ENCODE measurements at regions not wholly inside any gene's neighbourhood (a gene's known extent, or its start where the extent isn't known, plus 50 kb on each side); places are given as distances from the start of the nearest gene placed in this dataset.

DNA sequence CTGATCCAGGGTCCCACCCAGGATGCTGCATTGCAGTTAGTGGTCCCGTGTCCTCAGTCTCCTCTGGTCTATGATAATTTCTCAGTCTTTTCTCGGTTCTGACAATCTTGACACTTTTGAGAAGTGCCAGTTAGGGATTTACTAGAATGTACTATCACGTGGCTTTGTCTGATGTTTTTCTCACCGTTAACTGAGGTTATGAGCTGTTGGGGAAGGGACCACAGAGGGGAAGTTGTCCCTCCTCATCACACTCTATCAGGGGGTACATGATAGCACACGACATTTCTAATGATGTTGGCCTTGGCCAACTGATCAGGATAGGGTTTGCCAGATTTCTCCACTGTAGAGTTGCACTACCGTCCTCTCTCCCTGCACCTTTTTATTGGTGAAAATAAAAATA lies 250.9 kb upstream of the SDK2 start (continued):
- TF ChIP-seq, protein P1, sequence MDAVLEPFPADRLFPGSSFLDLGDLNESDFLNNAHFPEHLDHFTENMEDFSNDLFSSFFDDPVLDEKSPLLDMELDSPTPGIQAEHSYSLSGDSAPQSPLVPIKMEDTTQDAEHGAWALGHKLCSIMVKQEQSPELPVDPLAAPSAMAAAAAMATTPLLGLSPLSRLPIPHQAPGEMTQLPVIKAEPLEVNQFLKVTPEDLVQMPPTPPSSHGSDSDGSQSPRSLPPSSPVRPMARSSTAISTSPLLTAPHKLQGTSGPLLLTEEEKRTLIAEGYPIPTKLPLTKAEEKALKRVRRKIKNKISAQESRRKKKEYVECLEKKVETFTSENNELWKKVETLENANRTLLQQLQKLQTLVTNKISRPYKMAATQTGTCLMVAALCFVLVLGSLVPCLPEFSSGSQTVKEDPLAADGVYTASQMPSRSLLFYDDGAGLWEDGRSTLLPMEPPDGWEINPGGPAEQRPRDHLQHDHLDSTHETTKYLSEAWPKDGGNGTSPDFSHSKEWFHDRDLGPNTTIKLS (IDR thresholded peaks at IDR 0.05; ENCODE audit: borderline replicate concordance, low read depth), result no peak
- TF ChIP-seq ZFP30 (CRISPR knock-in tag; IDR thresholded peaks at IDR 0.05; ENCODE audit: borderline replicate concordance), result no peak
- TF ChIP-seq EGR1 (conservative IDR thresholded peaks at IDR 0.05), result no peak
- TF ChIP-seq, protein P2, sequence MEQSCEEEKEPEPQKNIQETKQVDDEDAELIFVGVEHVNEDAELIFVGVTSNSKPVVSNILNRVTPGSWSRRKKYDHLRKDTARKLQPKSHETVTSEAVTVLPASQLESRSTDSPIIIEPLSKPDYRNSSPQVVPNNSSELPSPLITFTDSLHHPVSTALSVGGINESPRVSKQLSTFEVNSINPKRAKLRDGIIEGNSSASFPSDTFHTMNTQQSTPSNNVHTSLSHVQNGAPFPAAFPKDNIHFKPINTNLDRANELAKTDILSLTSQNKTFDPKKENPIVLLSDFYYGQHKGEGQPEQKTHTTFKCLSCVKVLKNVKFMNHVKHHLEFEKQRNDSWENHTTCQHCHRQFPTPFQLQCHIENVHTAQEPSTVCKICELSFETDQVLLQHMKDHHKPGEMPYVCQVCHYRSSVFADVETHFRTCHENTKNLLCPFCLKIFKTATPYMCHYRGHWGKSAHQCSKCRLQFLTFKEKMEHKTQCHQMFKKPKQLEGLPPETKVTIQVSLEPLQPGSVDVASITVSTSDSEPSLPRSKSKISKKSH (CRISPR knock-in tag; IDR thresholded peaks at IDR 0.05), result no peak
- no peak for TF ChIP-seq NUFIP1 (IDR thresholded peaks at IDR 0.05; ENCODE audit: partially characterized antibody)
- TF ChIP-seq GTF2A2 (tag; IDR thresholded peaks at IDR 0.05), result no peak
- TF ChIP-seq, protein P3, sequence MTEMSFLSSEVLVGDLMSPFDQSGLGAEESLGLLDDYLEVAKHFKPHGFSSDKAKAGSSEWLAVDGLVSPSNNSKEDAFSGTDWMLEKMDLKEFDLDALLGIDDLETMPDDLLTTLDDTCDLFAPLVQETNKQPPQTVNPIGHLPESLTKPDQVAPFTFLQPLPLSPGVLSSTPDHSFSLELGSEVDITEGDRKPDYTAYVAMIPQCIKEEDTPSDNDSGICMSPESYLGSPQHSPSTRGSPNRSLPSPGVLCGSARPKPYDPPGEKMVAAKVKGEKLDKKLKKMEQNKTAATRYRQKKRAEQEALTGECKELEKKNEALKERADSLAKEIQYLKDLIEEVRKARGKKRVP (CRISPR knock-in tag; IDR thresholded peaks at IDR 0.05), result no peak
- no peak for TF ChIP-seq ARNT (IDR thresholded peaks at IDR 0.05)
- no peak for TF ChIP-seq SP1 (CRISPR knock-in tag; IDR thresholded peaks at IDR 0.05)
- no peak for TF ChIP-seq RBM14 (IDR thresholded peaks at IDR 0.05; ENCODE audit: borderline replicate concordance, insufficient read depth, low read depth, low read length)
- TF ChIP-seq, protein P4, sequence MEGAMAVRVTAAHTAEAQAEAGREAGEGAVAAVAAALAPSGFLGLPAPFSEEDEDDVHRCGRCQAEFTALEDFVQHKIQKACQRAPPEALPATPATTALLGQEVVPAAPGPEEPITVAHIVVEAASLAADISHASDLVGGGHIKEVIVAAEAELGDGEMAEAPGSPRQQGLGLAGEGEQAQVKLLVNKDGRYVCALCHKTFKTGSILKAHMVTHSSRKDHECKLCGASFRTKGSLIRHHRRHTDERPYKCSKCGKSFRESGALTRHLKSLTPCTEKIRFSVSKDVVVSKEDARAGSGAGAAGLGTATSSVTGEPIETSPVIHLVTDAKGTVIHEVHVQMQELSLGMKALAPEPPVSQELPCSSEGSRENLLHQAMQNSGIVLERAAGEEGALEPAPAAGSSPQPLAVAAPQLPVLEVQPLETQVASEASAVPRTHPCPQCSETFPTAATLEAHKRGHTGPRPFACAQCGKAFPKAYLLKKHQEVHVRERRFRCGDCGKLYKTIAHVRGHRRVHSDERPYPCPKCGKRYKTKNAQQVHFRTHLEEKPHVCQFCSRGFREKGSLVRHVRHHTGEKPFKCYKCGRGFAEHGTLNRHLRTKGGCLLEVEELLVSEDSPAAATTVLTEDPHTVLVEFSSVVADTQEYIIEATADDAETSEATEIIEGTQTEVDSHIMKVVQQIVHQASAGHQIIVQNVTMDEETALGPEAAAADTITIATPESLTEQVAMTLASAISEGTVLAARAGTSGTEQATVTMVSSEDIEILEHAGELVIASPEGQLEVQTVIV (CRISPR knock-in tag; IDR thresholded peaks at IDR 0.05; ENCODE audit: borderline replicate concordance), result no peak
- TF ChIP-seq MTA1 (IDR thresholded peaks at IDR 0.05; ENCODE audit: borderline replicate concordance), result no peak
